GM18858 (cell line): ENCODE measurements at regions not wholly inside any gene's neighbourhood (a gene's known extent, or its start where the extent isn't known, plus 50 kb on each side); places are given as distances from the start of the nearest gene placed in this dataset.
"Not testable (repeated sequence)": the region's sequence is repeated elsewhere in the genome, so short reads cannot be mapped to it uniquely, and the experiment has no call there.

Source experiments
- ATAC-seq: cut with Tn5 transposase; IDR thresholded peaks from one replicate; pipeline ENCODE4 v1.9.1; 2021; ENCODE audit not compliant: unreplicated experiment

DNA sequence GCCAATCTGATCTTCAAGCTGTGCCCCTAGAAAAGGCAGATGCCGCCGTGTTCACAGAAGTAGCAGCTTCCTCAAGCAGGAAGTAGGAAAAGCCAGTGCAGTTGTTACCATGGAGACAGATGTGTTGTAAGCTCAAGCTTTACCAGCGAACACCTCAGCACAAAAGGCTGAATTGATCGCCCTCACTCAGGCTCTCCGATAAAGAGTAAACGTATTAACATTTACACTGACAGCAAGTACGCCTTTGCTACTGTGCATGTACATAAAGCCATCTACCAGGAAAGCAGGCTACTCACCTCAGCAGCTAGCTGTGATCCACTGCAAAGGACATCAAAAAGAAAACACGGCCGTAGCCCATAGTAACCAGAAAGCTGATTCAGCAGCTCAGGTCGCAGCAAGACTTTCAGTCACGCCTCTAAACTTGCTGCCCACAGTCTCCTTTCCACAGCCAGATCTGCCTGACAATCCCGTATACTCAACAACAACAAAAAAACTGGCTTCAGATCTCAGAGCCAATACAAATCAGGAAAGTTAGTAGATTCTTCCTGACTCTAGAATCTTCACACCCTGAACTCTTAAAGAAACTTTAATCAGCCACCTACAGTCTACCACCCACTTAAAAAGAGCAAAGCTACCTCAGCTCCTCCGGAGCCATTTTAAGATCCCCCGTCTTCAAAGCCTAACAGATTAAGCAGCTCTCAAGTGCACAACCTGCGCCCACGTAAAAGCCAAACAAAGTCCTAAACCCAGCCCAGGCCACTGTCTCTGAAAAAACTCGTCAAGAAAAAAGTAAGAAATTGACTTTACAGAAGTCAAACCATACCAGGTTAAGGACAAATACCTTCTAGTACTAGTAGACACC, 160.0 kb downstream of the DEFB131A start:
- not testable (repeated sequence) for ATAC-seq

DNA sequence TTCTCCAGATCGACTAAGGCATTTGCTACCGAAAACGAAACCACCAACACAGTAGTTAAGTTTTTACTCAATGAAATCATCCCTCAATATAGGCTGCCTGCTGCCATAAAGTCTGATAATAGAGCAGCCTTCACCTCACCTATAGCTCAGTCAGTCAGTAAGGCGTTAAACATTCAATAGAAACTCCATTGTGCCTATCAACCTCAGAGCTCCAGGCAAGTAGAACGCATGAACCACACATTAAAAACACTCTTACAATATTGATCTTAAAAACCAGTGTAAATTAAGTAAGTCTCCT, 160.6 kb downstream of the DEFB131A start:
- not testable (repeated sequence) for ATAC-seq

DNA sequence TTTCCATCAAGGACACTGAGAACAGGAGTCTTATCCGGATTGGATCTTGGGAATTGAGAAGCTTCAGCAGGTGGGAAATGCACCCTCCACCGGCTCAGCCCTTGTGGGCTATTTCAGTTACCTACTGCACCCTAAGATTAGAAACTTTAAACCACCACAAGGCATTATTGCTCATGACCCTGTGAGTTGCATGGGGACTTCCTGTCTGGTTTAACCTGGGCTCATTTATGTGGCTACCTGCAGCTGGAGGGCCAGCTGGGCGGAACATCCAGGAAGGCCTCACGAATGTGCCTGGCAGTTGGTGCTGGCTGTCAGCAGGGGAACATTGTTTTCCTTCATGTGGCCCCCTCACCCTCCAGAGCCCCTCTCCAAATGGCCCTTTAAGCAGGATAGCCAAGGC, 164.1 kb downstream of the DEFB131A start:
- no peak for ATAC-seq

DNA sequence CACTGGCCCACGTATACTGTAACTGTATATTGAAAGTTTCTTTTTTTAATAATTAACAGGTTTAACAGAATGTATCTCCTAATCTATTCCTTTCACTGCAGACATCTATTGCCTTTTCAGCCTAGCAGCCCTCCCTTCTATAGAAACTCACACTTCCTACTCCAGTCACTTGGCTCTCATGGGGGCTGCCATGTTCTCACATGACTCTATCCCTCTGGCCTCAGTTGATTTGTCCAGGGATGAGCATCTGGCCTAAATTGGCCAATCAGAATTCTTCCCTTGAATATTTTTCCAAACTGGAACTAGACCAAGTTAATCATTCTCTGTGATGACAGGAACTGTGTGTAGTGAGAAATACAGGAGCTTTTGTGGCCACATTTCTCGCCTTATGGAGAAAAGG, 166.1 kb downstream of the DEFB131A start:
- ATAC-seq = not testable (repeated sequence)

DNA sequence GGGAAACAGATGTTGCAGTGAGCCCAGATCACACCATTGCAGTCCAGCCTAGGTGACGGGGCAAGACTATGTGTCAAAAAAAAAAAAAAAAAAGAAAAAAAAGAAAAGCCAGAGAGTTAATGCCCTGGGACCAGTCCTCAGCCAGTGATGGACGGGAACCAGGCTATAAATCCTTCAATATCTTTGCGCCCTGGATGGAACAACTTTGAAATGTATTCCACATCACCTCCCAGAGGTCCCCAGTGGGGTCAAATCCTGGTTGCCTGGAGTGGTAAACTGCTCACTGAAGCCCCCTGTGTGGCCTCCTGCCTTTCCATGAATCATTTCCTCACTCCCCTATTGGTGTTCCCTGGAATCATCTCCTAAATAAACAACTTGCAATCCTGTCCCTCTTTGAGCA, 166.9 kb downstream of the DEFB131A start:
- ATAC-seq = no peak

DNA sequence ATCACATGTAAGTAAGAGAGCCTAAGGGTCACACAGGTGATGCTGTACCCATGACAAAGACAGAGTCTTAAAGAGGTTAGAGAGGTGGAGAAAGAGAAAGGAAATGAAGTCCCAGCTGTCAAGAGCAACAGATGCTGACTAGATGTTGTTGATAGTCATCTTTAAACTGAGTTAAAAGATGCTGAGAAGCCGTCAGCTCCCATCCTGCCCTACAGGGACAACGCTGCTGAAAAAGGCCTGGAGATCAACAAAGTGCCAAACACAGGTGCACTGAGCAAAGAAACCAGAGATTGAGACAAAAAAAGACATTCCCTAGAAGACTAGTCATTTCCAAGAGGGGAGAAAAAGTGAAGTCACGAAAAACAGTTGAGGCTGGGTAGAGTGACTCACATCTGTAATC, 145.0 kb upstream of the DRD5 start:
- not testable (repeated sequence) for ATAC-seq

DNA sequence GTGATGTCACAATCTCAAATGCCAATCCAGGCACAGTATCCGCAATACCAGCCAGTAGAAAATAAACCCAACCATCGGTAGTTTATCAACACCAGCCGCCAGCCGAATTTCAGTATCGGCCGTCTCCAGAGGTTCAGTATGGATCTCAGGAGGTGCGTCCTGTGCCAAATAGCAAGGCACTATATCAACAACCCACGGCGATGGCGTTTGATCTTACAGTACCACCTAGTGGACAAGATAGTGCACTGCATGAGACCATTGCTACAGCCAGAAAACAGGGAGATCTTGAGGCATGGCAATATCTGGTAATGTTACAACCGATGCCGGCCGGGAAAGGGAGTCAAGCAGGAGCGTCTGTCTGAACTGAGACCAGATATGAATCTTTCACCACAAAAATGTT, 121.8 kb upstream of the DRD5 start:
- not testable (repeated sequence) for ATAC-seq

DNA sequence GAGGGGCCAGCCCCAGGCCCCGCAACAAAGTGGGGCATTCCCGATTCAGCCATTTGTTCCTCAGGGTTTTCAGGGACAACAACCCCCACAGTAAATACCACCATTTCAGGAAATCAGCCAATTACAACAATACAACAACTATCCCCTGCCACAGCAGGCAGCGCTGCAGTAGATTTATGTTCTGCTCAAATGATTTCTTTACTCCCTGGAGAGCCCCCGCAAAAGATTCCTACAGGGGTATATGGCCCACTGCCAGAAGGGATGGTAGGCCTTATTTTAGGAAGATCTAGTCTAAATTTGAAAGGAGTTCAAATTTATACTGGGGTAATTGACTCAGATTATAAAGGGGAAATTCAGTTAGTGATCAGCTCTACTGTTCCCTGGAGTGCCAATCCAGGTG, 120.5 kb upstream of the DRD5 start:
- not testable (repeated sequence) for ATAC-seq

DNA sequence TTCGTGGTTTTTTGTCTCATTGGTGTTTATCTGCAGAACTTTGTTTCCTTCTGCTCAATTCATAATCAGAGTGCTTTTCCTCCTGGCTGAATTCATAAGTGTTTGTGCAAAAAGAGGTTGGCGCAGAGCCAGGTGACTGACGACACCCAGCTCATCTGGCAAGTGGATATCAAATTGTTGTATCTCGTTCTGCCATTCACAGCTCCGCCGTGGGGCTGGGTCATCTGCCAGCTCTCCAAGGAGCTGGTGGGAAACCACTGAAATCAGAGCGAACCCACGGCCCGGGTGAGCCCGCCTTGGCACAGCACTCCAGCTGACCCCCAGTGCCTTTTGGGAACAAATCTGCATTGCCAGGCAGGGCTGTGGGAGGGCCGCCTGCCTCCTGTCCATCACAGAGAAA, 110.7 kb upstream of the DRD5 start:
- ATAC-seq = not testable (repeated sequence)

DNA sequence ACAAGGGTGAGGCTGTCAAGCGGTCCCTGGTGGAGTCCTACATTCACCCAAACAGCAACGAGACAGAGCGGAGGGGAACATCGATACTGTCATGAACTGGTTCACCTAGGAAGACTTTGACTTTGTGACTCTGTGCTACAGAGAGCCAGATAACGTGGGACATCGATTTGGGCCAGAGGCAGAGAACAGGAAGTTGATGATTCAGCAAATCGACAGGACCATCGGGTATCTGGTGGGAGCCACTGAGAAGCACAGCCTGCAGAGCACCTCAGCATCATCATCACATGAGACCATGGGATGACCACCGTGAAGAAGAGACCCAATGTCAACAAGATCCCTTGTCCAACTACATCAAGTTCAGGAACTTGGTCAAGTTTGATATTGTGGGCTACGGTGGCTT, 104.1 kb upstream of the DRD5 start:
- ATAC-seq = not testable (repeated sequence)

DNA sequence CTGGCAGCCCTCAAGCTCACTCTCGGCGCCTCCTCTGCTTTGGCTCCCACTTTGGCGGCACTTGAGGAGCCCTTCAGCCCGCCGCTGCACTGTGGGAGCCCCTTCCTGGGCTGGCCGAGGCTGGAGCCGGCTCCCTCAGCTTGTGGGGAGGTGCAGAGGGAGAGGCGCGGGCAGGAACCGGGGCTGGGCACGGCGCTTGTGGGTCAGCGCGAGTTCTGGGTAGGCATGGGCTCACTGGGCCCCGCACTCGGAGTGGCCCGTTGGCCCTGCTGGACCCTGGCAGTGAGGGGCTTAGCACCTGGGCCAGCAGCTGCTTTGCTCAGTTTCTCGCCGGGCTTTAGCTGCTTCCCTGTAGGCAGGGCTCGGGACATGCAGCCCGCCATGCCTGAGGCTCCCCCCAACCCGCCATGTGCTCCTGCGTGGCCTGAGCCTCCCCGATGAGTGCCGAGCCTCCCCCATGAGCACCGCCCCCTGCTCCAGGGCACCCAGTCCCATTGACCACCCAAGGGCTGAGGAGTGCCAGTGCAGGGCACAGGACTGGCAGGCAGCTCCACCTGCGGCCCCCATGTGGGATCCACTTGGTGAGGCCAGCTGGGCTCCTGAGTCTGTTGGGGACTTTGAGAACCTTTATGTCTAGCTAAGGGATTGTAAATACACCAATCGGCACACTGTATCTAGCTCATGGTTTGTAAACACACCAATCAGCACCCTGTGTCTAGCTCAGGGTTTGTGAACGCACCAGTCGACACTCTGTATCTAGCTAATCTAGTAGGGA, 101.5 kb upstream of the DRD5 start:
- no peak for ATAC-seq

DNA sequence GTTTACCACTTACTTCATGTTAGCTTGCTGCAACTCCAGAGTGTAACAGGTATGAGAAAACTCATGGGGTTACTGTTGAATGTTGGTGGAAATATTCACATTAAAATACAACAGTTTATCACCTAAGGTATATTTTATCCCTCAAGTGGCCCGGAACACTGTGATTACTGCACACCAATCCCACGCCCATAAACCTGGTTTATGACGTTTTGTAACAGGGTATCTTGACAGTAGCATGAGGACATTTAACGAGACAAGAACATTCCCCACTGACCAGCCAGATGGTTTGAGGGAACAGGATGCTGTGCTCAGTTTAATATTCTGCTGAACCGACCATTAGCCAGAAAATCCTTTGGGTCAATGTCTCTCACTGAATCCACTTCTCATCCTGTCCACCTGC, 98.3 kb upstream of the DRD5 start:
- ATAC-seq = not testable (repeated sequence)

DNA sequence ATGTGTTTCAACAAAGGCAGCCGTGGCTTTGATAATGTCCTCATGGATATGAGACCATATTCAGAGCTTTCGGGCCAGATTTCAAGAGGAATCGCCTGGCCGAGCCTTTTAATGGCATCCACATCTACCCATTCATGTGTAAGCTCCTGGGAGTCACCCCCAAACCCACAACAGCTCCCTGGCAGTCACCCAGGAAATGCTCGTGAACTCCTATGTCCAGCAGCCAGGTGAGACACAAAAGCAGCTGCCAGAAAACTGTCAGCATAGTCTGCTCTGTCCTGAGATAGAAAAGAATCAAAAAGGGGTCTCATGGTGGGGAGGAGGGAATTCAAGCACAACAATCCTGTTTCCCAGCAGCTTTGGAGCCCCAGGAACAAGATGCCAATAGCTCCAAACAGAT, 96.4 kb upstream of the DRD5 start:
- not testable (repeated sequence) for ATAC-seq

DNA sequence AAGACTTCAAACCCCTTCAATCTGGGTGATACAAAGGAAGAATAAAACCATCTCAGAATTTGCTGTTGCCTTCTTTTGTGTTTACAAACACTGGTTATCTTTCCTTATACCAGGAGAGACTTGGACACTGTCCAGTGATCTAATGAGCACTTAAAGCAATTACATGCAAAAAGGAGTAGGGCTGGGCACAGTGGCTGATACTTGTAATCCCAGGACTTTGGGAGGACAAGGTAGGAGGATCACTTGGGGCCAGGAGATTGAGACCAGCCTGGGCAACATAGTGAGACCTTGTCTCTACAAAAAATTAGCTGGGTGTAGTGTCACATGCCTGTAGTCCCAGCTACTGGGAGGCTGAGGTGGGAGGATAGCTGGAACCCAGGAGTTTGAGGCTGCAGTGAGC, 95.7 kb upstream of the DRD5 start:
- ATAC-seq = no peak

DNA sequence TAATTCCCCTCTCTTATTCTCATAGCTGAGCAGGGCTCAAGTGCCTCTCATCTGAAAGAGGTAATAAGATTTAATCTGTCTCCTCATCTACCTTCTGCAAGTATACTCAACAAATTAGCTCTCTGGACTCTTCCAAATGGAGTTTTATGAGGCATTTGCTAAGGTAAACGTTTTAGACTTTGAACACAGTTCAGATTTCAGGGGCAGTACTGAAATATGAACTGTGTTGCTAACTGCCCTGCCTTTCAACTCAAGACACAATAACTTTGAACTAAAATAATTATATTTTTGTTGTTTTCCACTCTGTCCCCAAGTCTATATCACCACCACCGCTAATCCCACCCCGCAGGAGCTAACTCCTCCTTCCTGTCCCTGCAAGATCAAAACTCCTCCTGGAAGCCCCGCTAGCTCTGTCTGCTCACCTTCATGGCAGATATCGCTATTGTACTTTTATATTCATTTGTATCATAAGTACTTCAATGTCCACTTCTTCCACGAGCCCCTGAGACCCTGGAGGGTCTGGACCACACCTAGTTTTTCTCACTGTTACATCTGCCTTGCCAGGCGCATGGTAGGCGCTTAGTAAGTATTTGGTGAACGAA, 90.7 kb upstream of the DRD5 start:
- not testable (repeated sequence) for ATAC-seq

DNA sequence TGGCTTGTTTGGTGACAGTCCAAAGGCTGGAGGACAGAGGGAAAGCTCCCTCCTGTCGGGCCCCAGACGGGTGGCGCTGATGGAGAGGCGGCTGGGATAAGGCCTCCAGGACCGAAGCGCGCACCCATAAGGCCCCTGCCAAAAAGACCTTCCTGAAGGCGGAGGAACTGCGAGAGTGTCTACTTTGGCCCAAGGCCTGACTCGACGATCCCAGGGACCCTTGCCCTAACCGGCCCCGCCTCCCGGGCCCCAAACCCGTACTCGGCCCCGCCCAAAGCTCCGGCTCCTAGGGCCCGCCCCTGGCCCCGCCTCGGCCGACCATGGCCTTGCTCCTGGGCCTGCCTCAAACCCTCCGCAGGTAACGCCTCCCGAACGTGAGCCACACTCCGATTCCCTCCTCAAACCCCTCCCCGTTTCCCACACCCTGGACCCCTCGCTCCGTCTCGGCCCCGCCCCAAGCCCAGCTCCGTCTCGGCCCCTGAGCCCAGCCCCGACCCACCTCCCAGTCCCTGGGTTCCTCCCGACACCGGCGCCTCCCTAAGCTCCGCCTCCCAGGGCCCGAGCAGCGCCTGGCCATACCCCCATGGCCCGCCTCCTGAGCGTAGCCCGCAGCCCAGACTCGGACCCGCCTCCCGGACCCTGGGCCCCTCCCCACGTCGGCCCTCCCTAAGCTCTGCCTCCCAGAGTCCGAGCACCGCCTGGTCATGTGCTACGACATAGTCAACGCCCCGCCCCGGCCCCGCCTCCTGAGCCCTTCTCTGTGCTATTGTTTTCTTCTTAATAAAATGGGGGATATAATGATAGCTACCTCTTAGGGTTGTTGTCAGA, 90.0 kb upstream of the DRD5 start:
- ATAC-seq = peak; percentile 100

DNA sequence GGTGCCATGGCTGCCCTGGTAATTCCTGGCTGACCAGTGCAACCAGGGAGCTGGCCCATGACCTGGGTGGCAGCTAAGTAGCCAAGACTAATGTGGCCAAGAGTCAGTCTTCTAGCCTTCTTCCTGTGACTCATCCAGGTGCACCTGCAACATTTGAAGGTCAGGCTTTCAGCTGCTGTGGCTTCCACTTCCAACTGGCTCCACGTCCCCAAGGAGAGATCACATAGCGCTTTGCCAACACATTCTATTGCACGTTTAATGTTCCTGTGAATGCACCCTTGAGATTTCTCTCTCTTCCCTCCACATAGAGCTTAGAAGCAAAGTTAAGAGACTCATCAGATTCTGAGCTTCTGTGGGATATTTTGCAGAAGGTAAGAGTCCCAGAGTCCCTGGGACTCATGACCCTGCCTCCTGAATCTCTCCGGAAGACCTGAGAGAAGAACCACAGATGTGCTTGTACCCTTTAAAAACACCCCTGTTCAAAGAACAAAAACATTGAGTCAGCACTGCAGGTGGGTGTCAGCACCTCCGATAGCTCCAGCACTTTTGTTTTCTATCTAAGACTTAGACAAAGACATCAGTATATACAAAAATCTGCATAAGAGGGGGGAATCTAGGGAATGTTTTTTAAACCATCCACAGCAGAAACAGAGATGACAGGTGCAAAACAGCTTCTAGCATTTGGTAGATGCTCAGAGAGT, 88.5 kb upstream of the DRD5 start:
- ATAC-seq = not testable (repeated sequence)

DNA sequence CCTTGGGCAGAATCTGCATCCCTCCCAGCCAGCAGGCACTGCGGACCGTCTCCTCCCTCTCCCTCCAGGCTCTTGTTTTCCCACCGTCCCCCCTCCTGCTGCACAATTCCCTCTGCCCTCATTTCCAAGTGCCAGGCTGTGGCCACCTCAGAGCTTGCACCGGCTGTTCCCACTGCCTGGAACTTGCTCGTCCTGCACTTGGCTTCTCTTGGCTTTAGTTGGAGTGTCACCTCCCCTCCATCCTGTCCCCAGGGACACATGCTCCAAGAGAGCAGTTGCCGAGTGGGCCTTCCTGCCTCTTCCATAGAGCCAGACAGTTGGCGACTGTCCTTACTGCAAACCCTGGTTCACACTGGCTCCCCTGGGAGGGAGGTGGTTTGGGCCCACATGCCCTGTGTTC, 87.0 kb upstream of the DRD5 start:
- ATAC-seq = not testable (repeated sequence)

DNA sequence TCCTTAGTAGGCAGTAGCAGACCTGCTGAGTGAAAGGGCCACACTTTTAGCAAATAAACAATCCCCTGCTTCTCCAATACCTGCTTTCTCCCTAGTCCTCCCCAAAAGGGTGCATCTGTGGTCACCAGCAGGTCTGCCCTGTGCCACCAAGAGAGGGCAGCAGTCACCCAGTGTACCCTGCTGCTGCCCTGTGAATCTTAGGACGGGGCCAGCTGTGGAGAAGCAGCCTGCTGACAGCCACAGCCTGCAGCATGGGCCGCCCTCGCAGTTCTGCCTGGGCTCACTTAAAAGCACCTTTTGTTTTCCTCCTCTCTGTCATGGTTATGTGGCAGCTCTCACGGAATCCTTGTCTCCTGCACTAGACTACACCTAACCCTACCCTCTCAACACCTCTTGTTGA, 85.4 kb upstream of the DRD5 start:
- ATAC-seq = not testable (repeated sequence)

DNA sequence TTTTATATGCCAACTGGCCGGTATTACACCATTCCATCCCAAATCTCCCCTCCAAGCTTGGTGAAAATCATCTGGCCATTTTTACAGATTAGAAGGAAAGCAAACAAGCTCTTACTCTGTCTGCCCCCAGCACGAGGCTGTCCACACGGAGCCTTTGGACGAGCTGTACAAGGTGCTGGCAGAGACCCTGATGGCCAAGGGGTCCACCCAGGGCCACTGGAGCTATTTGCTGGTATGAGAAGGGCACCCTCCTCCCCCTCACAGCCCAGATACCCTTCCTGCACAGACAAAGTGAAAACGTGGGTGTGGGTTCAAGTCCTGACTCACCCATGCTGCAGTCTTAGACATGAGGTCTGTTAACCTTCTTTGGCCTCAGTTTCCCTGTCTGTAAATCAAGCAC, 84.9 kb upstream of the DRD5 start:
- ATAC-seq = not testable (repeated sequence)
